Epidermal melanocyte (primary cell): ENCODE measurements at regions not wholly inside any gene's neighbourhood (a gene's known extent, or its start where the extent isn't known, plus 50 kb on each side); places are given as distances from the start of the nearest gene placed in this dataset.

Experiments used
- DNase-seq: peaks from one replicate; pipeline ENCODE4 v3.0.0; 2011; ENCODE audit warnings: low spot score; ENCODE audit not compliant: insufficient read length

- no peak for DNase-seq
These were observed 228.8 kb downstream of the EPM2A start for GRCh38 chr6:145506565-145506964.

- DNase-seq, result no peak
These were observed 228.1 kb downstream of the EPM2A start for GRCh38 chr6:145507239-145507638.

GRCh38 chr6:145508107-145508506 is 227.2 kb downstream of the EPM2A start:
- no peak for DNase-seq

- DNase-seq, result no peak
These were observed 217.8 kb downstream of the EPM2A start for GRCh38 chr6:145517492-145517891.

GRCh38 chr6:145525038-145525437 is 210.3 kb downstream of the EPM2A start:
- no peak for DNase-seq

GRCh38 chr6:145529582-145529981 is 205.7 kb downstream of the EPM2A start:
- peak; percentile 25 for DNase-seq

- no peak for DNase-seq
These were observed 204.9 kb downstream of the EPM2A start for GRCh38 chr6:145530454-145530853.

- DNase-seq, result no peak
These were observed 204.3 kb downstream of the EPM2A start for GRCh38 chr6:145531032-145531431.

- DNase-seq, result no peak
These were observed 203.5 kb downstream of the EPM2A start for GRCh38 chr6:145531822-145532221.

- no peak for DNase-seq
These were observed 203.0 kb downstream of the EPM2A start for GRCh38 chr6:145532361-145532760.

- DNase-seq, result no peak
These were observed 200.3 kb downstream of the EPM2A start for GRCh38 chr6:145534989-145535388.

- DNase-seq, result no peak
These were observed 196.3 kb downstream of the EPM2A start for GRCh38 chr6:145538989-145539388.

- DNase-seq, result no peak
These were observed 195.5 kb downstream of the EPM2A start for GRCh38 chr6:145539831-145540230.

GRCh38 chr6:145540741-145541140 is 194.6 kb downstream of the EPM2A start:
- DNase-seq, result no peak

GRCh38 chr6:145544041-145544440 is 191.3 kb downstream of the EPM2A start:
- no peak for DNase-seq

- no peak for DNase-seq
These were observed 190.8 kb downstream of the EPM2A start for GRCh38 chr6:145544514-145544913.

- no peak for DNase-seq
These were observed 189.1 kb downstream of the EPM2A start for GRCh38 chr6:145546265-145546664.

GRCh38 chr6:145547594-145548335 is 187.6 kb downstream of the EPM2A start:
- DNase-seq, result no peak

GRCh38 chr6:145548933-145549648 is 186.2 kb downstream of the EPM2A start:
- no peak for DNase-seq

- no peak for DNase-seq
These were observed 184.2 kb downstream of the EPM2A start for GRCh38 chr6:145551164-145551563.

GRCh38 chr6:145555084-145555483 is 180.2 kb downstream of the EPM2A start:
- DNase-seq, result no peak

- DNase-seq, result no peak
These were observed 177.8 kb downstream of the EPM2A start for GRCh38 chr6:145557474-145557873.

GRCh38 chr6:145559836-145560235 is 175.5 kb downstream of the EPM2A start:
- DNase-seq, result no peak
